Lower leg skin (tissue), 4 donors: ENCODE measurements at regions not wholly inside any gene's neighbourhood (a gene's known extent, or its start where the extent isn't known, plus 50 kb on each side); places are given as distances from the start of the nearest gene placed in this dataset.
"Not testable (repeated sequence)": the region's sequence is repeated elsewhere in the genome, so short reads cannot be mapped to it uniquely, and the experiment has no call there.

ENCODE experiments used
- DNase-seq, 2 donors: peaks; one replicate each; pipeline ENCODE4 v3.0.0-alpha.2; 2019; ENCODE audit warnings: low spot score in 2 of 2
- H3K4me3 ChIP-seq: fragments of 200-600 bp; sonication (generic); 2 replicates; pipeline ENCODE4 v1.5.1; 2017; ENCODE audit warnings: mild to moderate bottlenecking, low read depth; ENCODE audit not compliant: poor library complexity, severe bottlenecking
- POLR2A ChIP-seq, 2 donors: fragments of 450-650 bp; IDR thresholded peaks; one replicate each; pipeline ENCODE4 v1.6.1; 2016 to 2017; ENCODE audit warnings: antibody characterized with exemption in 2 of 2, mild to moderate bottlenecking in 1 of 2, moderate library complexity in 1 of 2
- WGBS, 2 donors: methylation state at CpG; one replicate each; pipeline ENCODE4 v1.1.5; 2018; 5-methylcytosine and 5-hydroxymethylcytosine counted together
- intact Hi-C: fragments of 100-400 bp; cut with DNase I; formaldehyde crosslinking; loops from one replicate; pipeline ENCODE4 v1.15.0; 2023; ENCODE audit warnings: low total_unique reads
- TF ChIP-seq, protein P1 (sequence below), 3 donors: fragments of 450-650 bp; IDR thresholded peaks; one replicate each; pipeline ENCODE4 v1.5.1; 2016; ENCODE audit warnings: antibody characterized with exemption in 3 of 3, mild to moderate bottlenecking in 3 of 3, moderate library complexity in 2 of 3

DNA sequence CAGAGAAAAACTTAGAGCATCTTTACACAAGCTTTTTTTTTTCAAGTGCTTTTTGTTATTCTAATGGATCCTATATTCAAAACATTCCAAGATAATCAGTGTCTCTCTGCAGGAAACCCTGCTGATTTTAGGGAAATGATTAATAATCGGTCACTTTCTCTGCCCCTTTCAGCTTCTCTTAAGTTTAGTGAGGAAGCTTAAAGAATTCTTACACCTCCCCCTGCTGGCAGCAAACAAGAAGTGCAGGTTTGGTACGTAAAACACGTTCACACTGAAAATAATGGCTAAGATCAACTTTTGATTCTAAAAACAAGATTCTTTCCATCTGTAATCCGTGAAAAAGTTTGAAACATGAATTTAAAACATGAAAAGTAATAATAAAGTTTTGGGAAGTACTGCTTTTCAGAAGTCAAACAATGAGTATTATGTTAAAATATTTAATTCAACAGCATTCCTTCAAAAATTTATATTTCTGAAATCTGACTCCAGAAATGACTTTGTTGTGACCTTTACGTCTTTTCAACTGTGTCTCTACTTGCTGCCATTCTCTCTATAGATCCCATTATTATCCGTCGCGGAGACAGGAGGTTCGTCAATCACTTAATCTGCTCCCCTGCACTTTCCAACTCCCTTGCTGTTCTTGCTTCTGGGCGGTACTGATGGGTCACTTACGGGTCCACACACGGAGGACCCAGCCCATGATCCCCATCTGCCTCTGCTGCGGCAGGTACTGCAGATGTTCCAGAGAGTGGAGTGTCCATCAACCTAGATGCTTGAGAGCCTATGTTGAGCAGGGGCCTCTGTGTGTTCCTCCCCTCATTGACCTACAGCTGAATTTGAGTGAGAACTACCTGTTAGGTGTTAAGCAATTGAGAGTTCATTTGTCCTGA is 203.1 kb upstream of the EDNRB start:
- no peak for TF ChIP-seq POLR2A (IDR thresholded peaks at IDR 0.05)
- TF ChIP-seq, protein P1, sequence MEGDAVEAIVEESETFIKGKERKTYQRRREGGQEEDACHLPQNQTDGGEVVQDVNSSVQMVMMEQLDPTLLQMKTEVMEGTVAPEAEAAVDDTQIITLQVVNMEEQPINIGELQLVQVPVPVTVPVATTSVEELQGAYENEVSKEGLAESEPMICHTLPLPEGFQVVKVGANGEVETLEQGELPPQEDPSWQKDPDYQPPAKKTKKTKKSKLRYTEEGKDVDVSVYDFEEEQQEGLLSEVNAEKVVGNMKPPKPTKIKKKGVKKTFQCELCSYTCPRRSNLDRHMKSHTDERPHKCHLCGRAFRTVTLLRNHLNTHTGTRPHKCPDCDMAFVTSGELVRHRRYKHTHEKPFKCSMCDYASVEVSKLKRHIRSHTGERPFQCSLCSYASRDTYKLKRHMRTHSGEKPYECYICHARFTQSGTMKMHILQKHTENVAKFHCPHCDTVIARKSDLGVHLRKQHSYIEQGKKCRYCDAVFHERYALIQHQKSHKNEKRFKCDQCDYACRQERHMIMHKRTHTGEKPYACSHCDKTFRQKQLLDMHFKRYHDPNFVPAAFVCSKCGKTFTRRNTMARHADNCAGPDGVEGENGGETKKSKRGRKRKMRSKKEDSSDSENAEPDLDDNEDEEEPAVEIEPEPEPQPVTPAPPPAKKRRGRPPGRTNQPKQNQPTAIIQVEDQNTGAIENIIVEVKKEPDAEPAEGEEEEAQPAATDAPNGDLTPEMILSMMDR (IDR thresholded peaks at IDR 0.05), result peak in 1 of 3 donors; percentile 48
- intact Hi-C loops, result no loop called here
- no peak for DNase-seq
- no peak overlapping the region for H3K4me3 ChIP-seq
- 33 to 38% methylated on average over 13 of the region's 13 CpGs for WGBS, 2 donors

- no peak overlapping the region for H3K4me3 ChIP-seq
- TF ChIP-seq, protein P1 (IDR thresholded peaks at IDR 0.05), result no peak
- TF ChIP-seq POLR2A (IDR thresholded peaks at IDR 0.05), result no peak
- no peak for DNase-seq
- intact Hi-C loops, result no loop called here
- 32 to 35% methylated on average over 3 of the region's 3 CpGs for WGBS, 2 donors
Observed at GRCh38 chr13:78121001-78121400, 202.4 kb upstream of the EDNRB start.

DNA sequence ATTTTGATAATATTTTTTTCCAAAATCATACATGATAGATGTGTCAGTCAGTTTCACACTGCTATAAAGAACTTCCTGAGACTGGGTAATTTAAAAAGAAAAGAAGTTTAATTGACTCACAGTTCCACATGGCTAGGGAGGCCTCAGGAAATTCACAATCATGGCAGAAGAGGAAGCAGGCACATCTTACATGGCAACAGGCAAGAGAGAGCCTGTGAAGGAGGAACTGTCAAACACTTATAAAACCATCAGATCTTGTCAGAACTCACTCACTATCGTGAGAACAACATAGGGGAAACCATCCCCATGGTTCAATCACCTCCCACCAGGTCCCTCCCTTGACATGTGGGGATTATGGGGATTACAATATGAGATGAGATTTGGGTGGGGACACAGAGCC is 201.5 kb upstream of the EDNRB start:
- 29 to 70% methylated on average over 1 of the region's 1 CpG for WGBS, 2 donors
- DNase-seq, H3K4me3 ChIP-seq, intact Hi-C loops: not testable (repeated sequence)

GRCh38 chr13:78117070-78117469 is 198.4 kb upstream of the EDNRB start:
- intact Hi-C loops, result loop anchor here (5.0 kb wide), 1 partner anchor 345 kb away; no protein-coding TSS in a partner anchor
- not testable (repeated sequence) for H3K4me3 ChIP-seq, DNase-seq
- 72 to 79% methylated on average over 2 of the region's 2 CpGs for WGBS, 2 donors

- H3K4me3 ChIP-seq, result no peak overlapping the region
- intact Hi-C loops, result no loop called here
- TF ChIP-seq, protein P1 (IDR thresholded peaks at IDR 0.05), result no peak
- no peak for TF ChIP-seq POLR2A (IDR thresholded peaks at IDR 0.05)
- no peak for DNase-seq
Observed at GRCh38 chr13:78105656-78106055, 187.0 kb upstream of the EDNRB start.

DNA sequence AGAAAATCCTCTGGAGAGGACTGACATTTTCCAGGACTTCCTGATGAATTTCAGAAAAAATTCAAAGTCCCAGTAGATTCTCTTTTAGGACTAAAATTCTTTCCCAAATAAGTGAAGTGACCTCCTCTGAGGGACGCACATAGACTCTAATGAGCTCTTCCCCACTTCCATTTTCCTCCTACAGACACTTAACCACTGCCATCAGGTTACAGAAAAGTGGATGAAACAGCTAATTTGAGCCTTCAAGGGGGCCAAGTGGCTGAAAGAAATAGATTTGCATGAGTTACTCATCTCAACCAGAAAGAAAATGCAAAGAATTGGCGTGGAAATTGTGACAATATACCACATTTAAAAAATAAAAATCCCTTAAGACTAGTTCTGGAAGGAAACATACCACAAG is 185.3 kb upstream of the EDNRB start:
- H3K4me3 ChIP-seq, result no peak overlapping the region
- TF ChIP-seq, protein P1 (IDR thresholded peaks at IDR 0.05), result no peak
- no peak for TF ChIP-seq POLR2A (IDR thresholded peaks at IDR 0.05)
- DNase-seq, result no peak
- 79 to 82% methylated on average over 2 of the region's 2 CpGs for WGBS, 2 donors
- intact Hi-C loops, result no loop called here

- DNase-seq, result no peak
- 83 to 85% methylated on average over 2 of the region's 2 CpGs for WGBS, 2 donors
- TF ChIP-seq POLR2A (IDR thresholded peaks at IDR 0.05), result no peak
- TF ChIP-seq, protein P1 (IDR thresholded peaks at IDR 0.05), result no peak
- H3K4me3 ChIP-seq, result no peak overlapping the region
- intact Hi-C loops, result no loop called here
Observed at GRCh38 chr13:78102741-78103140, 184.1 kb upstream of the EDNRB start.
